ENCODE measurements at regions not wholly inside any gene's neighbourhood (a gene's known extent, or its start where the extent isn't known, plus 50 kb on each side); places are given as distances from the start of the nearest gene placed in this dataset.

DNA sequence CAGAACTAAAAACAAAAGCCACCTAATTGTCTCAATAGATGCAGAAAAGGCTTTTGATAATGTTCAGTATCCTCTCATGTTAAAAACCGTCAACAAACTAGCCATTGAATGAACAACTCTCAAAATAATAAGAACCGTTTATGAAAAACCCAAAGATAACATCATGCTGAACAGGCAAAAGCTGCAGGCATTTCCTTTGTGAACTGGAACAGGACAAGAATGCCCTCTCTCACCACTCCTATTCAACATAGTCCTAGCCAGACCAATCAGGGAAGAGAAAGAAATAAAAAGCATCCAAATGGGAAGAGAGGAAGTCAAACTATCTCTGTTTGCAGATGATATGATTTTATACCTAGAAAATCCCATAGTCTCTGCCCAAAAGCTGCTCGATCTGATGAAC lies 179.6 kb upstream of the EDNRB start:
- no peak for TF ChIP-seq CTCF (IDR thresholded peaks at IDR 0.05)
- Histone ChIP-seq H3K36me3 (no peaks in the 10 kb centered on the region), H3K9me3 (no peaks in the 10 kb centered on the region), H3K27me3 (replicated peaks; ENCODE audit: insufficient read depth) (no peaks in the 10 kb centered on the region), H3K4me1 (ENCODE audit: control insufficient read depth in 1 of 2, low read depth in 2 of 2) (no peaks in the 10 kb centered on the region), H3K27ac (no peak overlapping the region), H3K4me3 (no peak overlapping the region)
- DNase-seq (ENCODE audit: low spot score) (no peak), ATAC-seq (ENCODE audit: insufficient number of reproducible peaks, low FRiP score, low read depth) (no peak)

DNA sequence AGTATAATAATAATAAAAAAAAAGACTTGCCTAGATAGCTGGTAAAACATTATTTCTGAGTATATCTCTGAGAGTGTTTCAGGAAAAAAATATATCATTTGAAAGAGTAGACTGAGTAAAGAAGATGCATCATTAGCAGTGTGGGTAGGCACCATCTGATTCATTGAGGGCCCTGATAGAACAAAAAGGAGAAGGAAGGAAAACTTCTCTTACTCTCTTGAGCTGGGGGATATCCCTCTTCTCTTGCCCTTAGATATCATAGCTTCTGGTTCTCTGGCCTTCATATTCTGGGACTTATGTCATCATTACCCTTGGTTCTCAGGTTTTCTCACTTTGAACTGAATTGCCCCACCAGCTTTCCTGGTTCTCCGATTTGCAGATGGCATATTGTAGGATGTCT lies 177.6 kb upstream of the EDNRB start:
- ATAC-seq (ENCODE audit: insufficient number of reproducible peaks, low FRiP score, low read depth): no peak
- H3K36me3 ChIP-seq: no peaks in the 10 kb centered on the region
- TF ChIP-seq CTCF (IDR thresholded peaks at IDR 0.05): no peak

GRCh38 chr13:78087966-78088678 lies 169.5 kb upstream of the EDNRB start:
- H3K4me1 ChIP-seq (ENCODE audit: control insufficient read depth in 1 of 2, low read depth in 2 of 2): no peaks in the 10 kb centered on the region
- no peaks in the 10 kb centered on the region for H3K27me3 ChIP-seq (replicated peaks; ENCODE audit: insufficient read depth)
- no peak for DNase-seq (ENCODE audit: low spot score)
- no peak for TF ChIP-seq CTCF (IDR thresholded peaks at IDR 0.05)
- no peaks in the 10 kb centered on the region for H3K36me3 ChIP-seq
- H3K9me3 ChIP-seq: no peaks in the 10 kb centered on the region
- no peak overlapping the region for H3K4me3 ChIP-seq
- H3K27ac ChIP-seq: no peak overlapping the region
- no peak for ATAC-seq (ENCODE audit: insufficient number of reproducible peaks, low FRiP score, low read depth)

More for the DNA sequence above, 177.6 kb upstream of the EDNRB start:
- Histone ChIP-seq H3K27ac (no peak overlapping the region), H3K4me3 (no peak overlapping the region), H3K9me3 (no peaks in the 10 kb centered on the region), H3K4me1 (ENCODE audit: control insufficient read depth in 1 of 2, low read depth in 2 of 2) (no peaks in the 10 kb centered on the region), H3K27me3 (replicated peaks; ENCODE audit: insufficient read depth) (no peaks in the 10 kb centered on the region)
- DNase-seq (ENCODE audit: low spot score): no peak

- no peaks in the 10 kb centered on the region for H3K27me3 ChIP-seq (replicated peaks; ENCODE audit: insufficient read depth)
- H3K4me1 ChIP-seq (ENCODE audit: control insufficient read depth in 1 of 2, low read depth in 2 of 2): no peaks in the 10 kb centered on the region
- H3K4me3 ChIP-seq: peak overlapping the region; percentile 48
- no peak for ATAC-seq (ENCODE audit: insufficient number of reproducible peaks, low FRiP score, low read depth)
- no peak for TF ChIP-seq CTCF (IDR thresholded peaks at IDR 0.05)
- no peak for DNase-seq (ENCODE audit: low spot score)
- H3K27ac ChIP-seq: no peak overlapping the region
- no peaks in the 10 kb centered on the region for H3K36me3 ChIP-seq
- H3K9me3 ChIP-seq: peaks cover 11% of the 10 kb centered on the region
These were observed 167.0 kb upstream of the EDNRB start for GRCh38 chr13:78085434-78086225.

DNA sequence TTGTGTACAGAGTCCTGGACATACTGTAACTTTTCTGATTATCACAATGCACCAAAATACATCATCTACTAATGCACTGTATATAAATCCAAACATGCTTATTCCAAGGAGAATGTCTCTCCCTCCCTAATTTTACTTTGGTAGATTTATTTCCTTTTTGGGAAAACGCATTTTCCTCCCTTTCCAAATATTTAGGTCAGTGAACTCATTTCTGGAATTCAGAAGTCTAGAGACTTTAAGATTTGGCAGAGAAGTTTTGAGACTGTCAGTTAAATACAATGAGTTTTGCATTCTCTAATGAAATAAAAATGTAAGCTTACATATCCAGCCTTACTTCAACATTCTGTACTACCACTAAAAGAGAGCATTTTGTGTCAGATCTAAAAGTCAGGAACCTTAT lies 165.8 kb upstream of the EDNRB start:
- no peak for DNase-seq (ENCODE audit: low spot score)
- TF ChIP-seq CTCF (IDR thresholded peaks at IDR 0.05): no peak
- H3K27me3 ChIP-seq (replicated peaks; ENCODE audit: insufficient read depth): no peaks in the 10 kb centered on the region
- peaks cover 11% of the 10 kb centered on the region for H3K9me3 ChIP-seq
- H3K4me3 ChIP-seq: no peak overlapping the region
- ATAC-seq (ENCODE audit: insufficient number of reproducible peaks, low FRiP score, low read depth): no peak
- no peaks in the 10 kb centered on the region for H3K36me3 ChIP-seq
- no peak overlapping the region for H3K27ac ChIP-seq
- H3K4me1 ChIP-seq (ENCODE audit: control insufficient read depth in 1 of 2, low read depth in 2 of 2): no peaks in the 10 kb centered on the region
